ENCODE measurements at regions not wholly inside any gene's neighbourhood (a gene's known extent, or its start where the extent isn't known, plus 50 kb on each side); places are given as distances from the start of the nearest gene placed in this dataset.

GRCh38 chr11:104610635-104611034 lies 287.6 kb downstream of the CASP12 start:
- Histone ChIP-seq H3K36me3 (ENCODE audit: insufficient read depth, low read length) (no peaks in the 10 kb centered on the region), H3K27ac (ENCODE audit: low read depth, low read length, poor library complexity, severe bottlenecking) (no peak overlapping the region), H3K4me2 (ENCODE audit: low read length) (no peak overlapping the region), H3K4me1 (ENCODE audit: insufficient read depth, low read length, poor library complexity, severe bottlenecking) (no peaks in the 10 kb centered on the region), H4K20me1 (ENCODE audit: insufficient read depth, low read length) (no peaks in the 10 kb centered on the region), H3K79me2 (ENCODE audit: insufficient read depth, low read depth, low read length) (no peaks in the 10 kb centered on the region), H3K9me2 (ENCODE audit: insufficient read depth, low read length) (no peaks in the 10 kb centered on the region), H3K9me3 (ENCODE audit: low read length) (no peaks in the 10 kb centered on the region), H2AFZ (ENCODE audit: low read length) (no peak overlapping the region), H3K4me3 (ENCODE audit: low read depth, low read length, poor library complexity, severe bottlenecking) (no peak overlapping the region)
- DNase-seq (ENCODE audit: low spot score): no peak
- ChIA-PET POLR2A (interaction anchor here (0.7 kb wide), 1 partner anchor 98 kb away, joined by 3 read pairs; no protein-coding TSS in a partner anchor), CTCF (ENCODE audit: unreplicated experiment) (no interaction called here)
- TF ChIP-seq CTCF (conservative IDR thresholded peaks at IDR 0.05; ENCODE audit: low read length): no peak
- no peak for TF ChIP-seq EZH2phosphoT487 (IDR thresholded peaks at IDR 0.05; ENCODE audit: borderline replicate concordance, low read depth, low read length)
- BruUV-seq (replicated peaks): no TSS peak
- intact Hi-C loops (cut with micrococcal nuclease; ENCODE audit: unreplicated experiment): no loop called here

- no TSS peak for BruUV-seq (replicated peaks)
- Histone ChIP-seq H3K36me3 (ENCODE audit: insufficient read depth, low read length) (no peaks in the 10 kb centered on the region), H3K27ac (ENCODE audit: low read depth, low read length, poor library complexity, severe bottlenecking) (no peak overlapping the region), H3K4me3 (ENCODE audit: low read depth, low read length, poor library complexity, severe bottlenecking) (no peak overlapping the region), H3K79me2 (ENCODE audit: insufficient read depth, low read depth, low read length) (no peaks in the 10 kb centered on the region), H3K4me2 (ENCODE audit: low read length) (no peak overlapping the region), H4K20me1 (ENCODE audit: insufficient read depth, low read length) (no peaks in the 10 kb centered on the region), H3K4me1 (ENCODE audit: insufficient read depth, low read length, poor library complexity, severe bottlenecking) (no peaks in the 10 kb centered on the region), H3K9me2 (ENCODE audit: insufficient read depth, low read length) (no peaks in the 10 kb centered on the region), H2AFZ (ENCODE audit: low read length) (no peak overlapping the region), H3K9me3 (ENCODE audit: low read length) (no peaks in the 10 kb centered on the region)
- peak; percentile 41 for DNase-seq (ENCODE audit: low spot score)
- intact Hi-C loops (cut with micrococcal nuclease; ENCODE audit: unreplicated experiment): no loop called here
- TF ChIP-seq EZH2phosphoT487 (IDR thresholded peaks at IDR 0.05; ENCODE audit: borderline replicate concordance, low read depth, low read length) (no peak), CTCF (conservative IDR thresholded peaks at IDR 0.05; ENCODE audit: low read length) (peak; percentile 77)
- ChIA-PET POLR2A (interaction anchor here (0.7 kb wide), 1 partner anchor 10 kb away, joined by 3 read pairs; no protein-coding TSS in a partner anchor), CTCF (ENCODE audit: unreplicated experiment) (no interaction called here)
These were observed 288.8 kb downstream of the CASP12 start for GRCh38 chr11:104609311-104610085.

GRCh38 chr11:104602643-104603042 lies 295.6 kb downstream of the CASP12 start:
- H3K9me3 ChIP-seq (ENCODE audit: low read length): no peaks in the 10 kb centered on the region
- H3K27ac ChIP-seq (ENCODE audit: low read depth, low read length, poor library complexity, severe bottlenecking): no peak overlapping the region
- H3K79me2 ChIP-seq (ENCODE audit: insufficient read depth, low read depth, low read length): no peaks in the 10 kb centered on the region
- intact Hi-C loops (cut with micrococcal nuclease; ENCODE audit: unreplicated experiment): no loop called here
- H2AFZ ChIP-seq (ENCODE audit: low read length): no peak overlapping the region
- no TSS peak for BruUV-seq (replicated peaks)
- no peaks in the 10 kb centered on the region for H3K4me1 ChIP-seq (ENCODE audit: insufficient read depth, low read length, poor library complexity, severe bottlenecking)
- DNase-seq (ENCODE audit: low spot score): no peak
- no peak overlapping the region for H3K4me3 ChIP-seq (ENCODE audit: low read depth, low read length, poor library complexity, severe bottlenecking)
- ChIA-PET CTCF (ENCODE audit: unreplicated experiment) (no interaction called here), POLR2A (no interaction called here)
- H4K20me1 ChIP-seq (ENCODE audit: insufficient read depth, low read length): no peaks in the 10 kb centered on the region
- TF ChIP-seq EZH2phosphoT487 (IDR thresholded peaks at IDR 0.05; ENCODE audit: borderline replicate concordance, low read depth, low read length): no peak
- no peak for TF ChIP-seq CTCF (conservative IDR thresholded peaks at IDR 0.05; ENCODE audit: low read length)
- no peak overlapping the region for H3K4me2 ChIP-seq (ENCODE audit: low read length)
- H3K9me2 ChIP-seq (ENCODE audit: insufficient read depth, low read length): no peaks in the 10 kb centered on the region
- H3K36me3 ChIP-seq (ENCODE audit: insufficient read depth, low read length): no peaks in the 10 kb centered on the region
